NCI-H526 (cell line): ENCODE measurements at regions not wholly inside any gene's neighbourhood (a gene's known extent, or its start where the extent isn't known, plus 50 kb on each side); places are given as distances from the start of the nearest gene placed in this dataset.

Experiments used
- DNase-seq, 2 experiments: peaks; one replicate each; lab custom pipeline; 2025; lab: John Stamatoyannopoulos, UW

GRCh38 chr13:76091076-76091475 is 454.9 kb downstream of the LMO7 start:
- DNase-seq, result no peak

- no peak for DNase-seq
Measured at GRCh38 chr13:76086729-76087128, 450.6 kb downstream of the LMO7 start.

GRCh38 chr13:76067850-76068249 is 431.7 kb downstream of the LMO7 start:
- no peak for DNase-seq

GRCh38 chr13:76053181-76053580 is 417.1 kb downstream of the LMO7 start:
- DNase-seq, result no peak

GRCh38 chr13:76049376-76049746 is 413.2 kb downstream of the LMO7 start:
- DNase-seq, result no peak

- no peak for DNase-seq
Measured at GRCh38 chr13:76048675-76049375, 412.7 kb downstream of the LMO7 start.

- no peak for DNase-seq
Measured at GRCh38 chr13:76048131-76048530, 412.0 kb downstream of the LMO7 start.

- DNase-seq, result no peak
Measured at GRCh38 chr13:76043874-76044273, 407.7 kb downstream of the LMO7 start.

GRCh38 chr13:76038920-76039716 is 403.0 kb downstream of the LMO7 start:
- DNase-seq, result peak in 1 of 2 experiments; percentile 20

GRCh38 chr13:76036176-76036575 is 400.0 kb downstream of the LMO7 start:
- DNase-seq, result no peak

- no peak for DNase-seq
Measured at GRCh38 chr13:76035711-76036110, 399.6 kb downstream of the LMO7 start.

- no peak for DNase-seq
Measured at GRCh38 chr13:76029706-76030105, 393.6 kb downstream of the LMO7 start.

- DNase-seq, result no peak
Measured at GRCh38 chr13:76029088-76029487, 393.0 kb downstream of the LMO7 start.

- DNase-seq, result no peak
Measured at GRCh38 chr13:76027131-76027530, 391.0 kb downstream of the LMO7 start.

- no peak for DNase-seq
Measured at GRCh38 chr13:76025392-76025791, 389.3 kb downstream of the LMO7 start.

- no peak for DNase-seq
Measured at GRCh38 chr13:76024151-76024550, 388.0 kb downstream of the LMO7 start.

GRCh38 chr13:76023652-76024051 is 387.5 kb downstream of the LMO7 start:
- no peak for DNase-seq

GRCh38 chr13:76020421-76020955 is 384.4 kb downstream of the LMO7 start:
- no peak for DNase-seq

- peak; percentile 48 to 88 for DNase-seq
Measured at GRCh38 chr13:76019421-76020044, 383.4 kb downstream of the LMO7 start.

GRCh38 chr13:76017861-76018556 is 381.9 kb downstream of the LMO7 start:
- no peak for DNase-seq

- DNase-seq, result peak; percentile 20 to 61
Measured at GRCh38 chr13:76016799-76017400, 380.8 kb downstream of the LMO7 start.
